ENCODE measurements at regions not wholly inside any gene's neighbourhood (a gene's known extent, or its start where the extent isn't known, plus 50 kb on each side); places are given as distances from the start of the nearest gene placed in this dataset.

DNA sequence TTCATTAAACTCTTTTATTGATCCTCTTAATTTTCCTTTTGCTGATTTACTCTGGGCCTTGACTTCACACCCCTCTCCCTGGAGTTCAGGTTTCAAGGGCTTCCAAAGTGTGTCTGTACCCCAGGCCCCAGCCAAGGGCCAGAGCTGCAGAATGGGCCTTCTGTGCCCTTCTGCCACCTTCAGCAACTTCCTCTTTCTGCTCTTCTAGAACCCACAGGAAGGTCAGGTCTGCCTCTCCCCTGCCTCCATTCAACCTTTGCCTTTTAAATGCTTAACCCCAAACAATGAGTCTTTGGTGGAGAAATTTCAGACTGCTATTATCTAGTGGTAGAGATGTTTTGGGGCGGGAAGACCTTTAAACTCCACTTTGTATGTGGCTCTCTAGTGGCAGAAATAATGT, 63.1 kb downstream of the TSN start:
- no peak overlapping the region for H3K4me3 ChIP-seq
- DNase-seq, result no peak

GRCh38 chr2:121819846-121820245, 64.4 kb downstream of the TSN start:
- Histone ChIP-seq H3K4me3 (no peak overlapping the region), H3K4me1 (no peaks in the 10 kb centered on the region), H3K36me3 (no peaks in the 10 kb centered on the region), H3K27me3 (no peaks in the 10 kb centered on the region), H3K27ac (no peak overlapping the region), H3K9me3 (no peaks in the 10 kb centered on the region)
- TF ChIP-seq POLR2A (IDR thresholded peaks at IDR 0.05), result no peak
- no peak for TF ChIP-seq CTCF (IDR thresholded peaks at IDR 0.05)
- no peak for DNase-seq

More for the DNA sequence above, 63.1 kb downstream of the TSN start:
- Histone ChIP-seq H3K9me3 (no peaks in the 10 kb centered on the region), H3K27ac (no peak overlapping the region), H3K36me3 (no peaks in the 10 kb centered on the region), H3K27me3 (no peaks in the 10 kb centered on the region), H3K4me1 (no peaks in the 10 kb centered on the region)
- TF ChIP-seq CTCF (IDR thresholded peaks at IDR 0.05), result no peak
- TF ChIP-seq POLR2A (IDR thresholded peaks at IDR 0.05), result no peak

- no peak for TF ChIP-seq CTCF (IDR thresholded peaks at IDR 0.05)
- no peak for TF ChIP-seq POLR2A (IDR thresholded peaks at IDR 0.05)
- no peak overlapping the region for H3K4me3 ChIP-seq
- DNase-seq, result no peak
- no peak overlapping the region for H3K27ac ChIP-seq
- no peaks in the 10 kb centered on the region for H3K4me1 ChIP-seq
- no peaks in the 10 kb centered on the region for H3K27me3 ChIP-seq
- H3K36me3 ChIP-seq, result no peaks in the 10 kb centered on the region
- H3K9me3 ChIP-seq, result no peaks in the 10 kb centered on the region
Observed at GRCh38 chr2:121821476-121822158, 66.2 kb downstream of the TSN start.

DNA sequence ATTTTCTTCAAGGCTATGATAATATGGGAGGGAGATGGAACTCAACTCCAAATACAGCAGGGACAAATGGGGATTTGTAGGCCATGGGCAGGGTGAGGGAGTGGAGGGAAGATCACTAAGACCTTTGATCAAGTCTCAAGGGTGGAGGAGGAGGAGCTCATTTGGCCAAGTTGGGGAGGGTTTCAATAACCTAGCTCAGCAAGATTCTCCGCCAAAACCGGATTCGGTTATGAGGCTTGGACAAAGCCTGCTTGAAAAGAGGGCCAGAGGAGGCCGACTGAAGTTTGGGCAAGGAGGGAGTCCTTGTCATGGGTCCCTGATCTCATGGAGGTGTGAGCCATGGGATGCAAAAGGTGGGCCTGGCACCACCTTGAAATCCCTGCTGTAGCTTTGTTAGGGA, 68.8 kb downstream of the TSN start:
- no peak for TF ChIP-seq POLR2A (IDR thresholded peaks at IDR 0.05)
- TF ChIP-seq CTCF (IDR thresholded peaks at IDR 0.05), result no peak
- no peaks in the 10 kb centered on the region for H3K9me3 ChIP-seq
- H3K27ac ChIP-seq, result no peak overlapping the region
- no peaks in the 10 kb centered on the region for H3K4me1 ChIP-seq
- no peaks in the 10 kb centered on the region for H3K27me3 ChIP-seq
- H3K4me3 ChIP-seq, result no peak overlapping the region
- H3K36me3 ChIP-seq, result no peaks in the 10 kb centered on the region
- no peak for DNase-seq

- Histone ChIP-seq H3K27ac (no peak overlapping the region), H3K4me1 (no peaks in the 10 kb centered on the region), H3K4me3 (no peak overlapping the region), H3K36me3 (no peaks in the 10 kb centered on the region), H3K9me3 (no peaks in the 10 kb centered on the region), H3K27me3 (no peaks in the 10 kb centered on the region)
- no peak for DNase-seq
- TF ChIP-seq POLR2A (IDR thresholded peaks at IDR 0.05), result no peak
- TF ChIP-seq CTCF (IDR thresholded peaks at IDR 0.05), result no peak
Observed at GRCh38 chr2:121825003-121825950, 69.8 kb downstream of the TSN start.

All from Peyer's patch (tissue), 4 donors.